Effector memory CD8-positive, alpha-beta T cell (primary cell): ENCODE measurements at regions not wholly inside any gene's neighbourhood (a gene's known extent, or its start where the extent isn't known, plus 50 kb on each side); places are given as distances from the start of the nearest gene placed in this dataset.

Experiments used
- ATAC-seq: fragments of 150-1000 bp; cut with Tn5 transposase; replicated peaks from 2 replicates; pipeline ENCODE4 v1.10.0; 2021; ENCODE audit warnings: mild to moderate bottlenecking, moderate library complexity
- DNase-seq, 3 experiments: peaks; one replicate each; pipeline ENCODE4 v3.0.0; 2021
- H3K27ac Mint-ChIP-seq, 2 donors: one replicate each; pipeline ENCODE4 v1.8.0; 2022; ENCODE audit warnings: mild to moderate bottlenecking in 2 of 2, mixed read lengths in 2 of 2, moderate library complexity in 2 of 2
- H3K27me3 Mint-ChIP-seq, 2 donors: one replicate each; pipeline ENCODE4 v1.8.0; 2022; ENCODE audit warnings: mixed read lengths in 2 of 2
- H3K36me3 Mint-ChIP-seq: one replicate; pipeline ENCODE4 v1.8.0; 2022; ENCODE audit warnings: mild to moderate bottlenecking, moderate library complexity, mixed read lengths; ENCODE audit not compliant: insufficient read depth
- H3K4me1 Mint-ChIP-seq, 2 donors: one replicate each; pipeline ENCODE4 v1.8.0; 2022; ENCODE audit warnings: low read depth in 2 of 2, mixed read lengths in 2 of 2
- H3K4me3 Mint-ChIP-seq, 2 donors: one replicate each; pipeline ENCODE4 v1.8.0; 2022; ENCODE audit warnings: mild to moderate bottlenecking in 2 of 2, mixed read lengths in 2 of 2, moderate library complexity in 2 of 2
- H3K9me3 Mint-ChIP-seq, 2 donors: one replicate each; pipeline ENCODE4 v1.8.0; 2022; ENCODE audit warnings: mixed read lengths in 2 of 2

GRCh38 chr5:74113196-74113540 lies 487.2 kb downstream of the ARHGEF28 start:
- H3K9me3 Mint-ChIP-seq, result no peaks in the 10 kb centered on the region
- no peak overlapping the region for H3K4me3 Mint-ChIP-seq
- H3K4me1 Mint-ChIP-seq, result no peaks in the 10 kb centered on the region
- ATAC-seq (no peak), DNase-seq (no peak)
- H3K27ac Mint-ChIP-seq, result no peak overlapping the region
- H3K27me3 Mint-ChIP-seq, result peaks cover 26% of the 10 kb centered on the region in 2 donors
- H3K36me3 Mint-ChIP-seq, result no peaks in the 10 kb centered on the region

DNA sequence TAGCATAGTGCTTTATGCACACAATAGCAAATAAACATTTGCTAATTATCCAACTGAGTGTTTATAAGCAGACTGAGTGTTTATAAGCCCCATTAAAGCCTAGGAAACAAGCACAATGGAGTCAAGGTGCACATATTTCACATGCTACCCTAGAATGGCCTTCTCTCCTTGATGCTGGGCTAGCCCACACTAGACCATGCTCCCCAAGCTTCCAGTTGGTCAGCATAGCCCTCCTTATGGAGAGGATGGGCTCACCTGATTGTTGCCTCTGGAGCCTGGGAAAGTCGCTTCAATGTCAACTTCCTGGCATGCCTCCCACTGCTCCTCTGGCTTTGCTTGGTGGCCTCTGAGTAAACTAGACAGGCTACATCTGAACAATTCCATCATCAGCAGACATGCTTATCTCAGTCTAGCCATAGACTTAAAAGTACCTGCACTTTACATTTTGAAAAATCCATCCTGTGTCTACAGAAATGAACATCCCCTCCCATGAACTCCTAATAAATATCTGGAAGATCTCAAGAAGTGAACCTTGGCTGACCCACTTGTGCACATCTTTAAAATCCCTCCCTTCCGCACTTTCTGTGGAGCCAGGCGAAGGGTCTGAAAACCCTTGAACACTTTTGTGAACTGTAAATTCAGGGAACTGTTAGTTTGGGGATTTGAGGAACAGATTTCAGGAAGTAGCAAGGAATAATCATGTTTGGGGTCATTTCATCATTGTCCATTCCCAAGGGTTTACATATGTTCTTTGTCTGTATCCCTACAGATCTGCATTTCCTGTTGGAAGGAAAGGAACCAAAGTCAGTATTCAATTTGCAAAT lies 486.6 kb downstream of the ARHGEF28 start:
- Mint-ChIP-seq H3K27ac (no peak overlapping the region), H3K9me3 (no peaks in the 10 kb centered on the region), H3K4me1 (no peaks in the 10 kb centered on the region), H3K27me3 (peaks cover 26 to 32% of the 10 kb centered on the region in 2 donors), H3K4me3 (no peak overlapping the region), H3K36me3 (no peaks in the 10 kb centered on the region)
- DNase-seq, result no peak
- ATAC-seq, result no peak

GRCh38 chr5:74111764-74112163 lies 485.8 kb downstream of the ARHGEF28 start:
- ATAC-seq, result no peak
- Mint-ChIP-seq H3K9me3 (no peaks in the 10 kb centered on the region), H3K4me1 (no peaks in the 10 kb centered on the region), H3K36me3 (no peaks in the 10 kb centered on the region), H3K4me3 (no peak overlapping the region), H3K27ac (no peak overlapping the region), H3K27me3 (peaks cover 26 to 40% of the 10 kb centered on the region in 2 donors)
- DNase-seq, result no peak

DNA sequence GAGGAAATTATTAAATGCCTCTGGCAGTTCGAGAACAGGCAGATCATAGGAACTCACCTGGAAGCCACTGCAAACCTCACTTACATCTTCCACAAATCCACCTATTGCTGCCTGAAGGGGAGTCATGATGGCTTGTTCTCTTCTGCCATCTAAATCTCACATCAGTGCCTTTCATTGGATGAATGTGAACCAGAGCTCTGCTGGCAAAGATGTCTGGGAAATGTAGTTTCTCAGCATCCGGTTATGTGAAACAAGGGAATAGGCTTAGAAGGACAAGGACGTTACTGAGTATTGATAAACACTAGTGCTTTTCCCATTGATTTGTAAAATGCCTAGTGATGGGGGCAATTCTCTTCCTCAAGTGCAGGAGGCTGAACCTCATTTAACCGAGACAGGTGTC lies 483.3 kb downstream of the ARHGEF28 start:
- Mint-ChIP-seq H3K4me3 (no peak overlapping the region), H3K27me3 (peaks cover 28 to 50% of the 10 kb centered on the region in 2 donors), H3K36me3 (peaks cover 3% of the 10 kb centered on the region), H3K4me1 (no peaks in the 10 kb centered on the region), H3K9me3 (no peaks in the 10 kb centered on the region), H3K27ac (no peak overlapping the region)
- ATAC-seq, result no peak
- DNase-seq, result no peak

GRCh38 chr5:74107899-74108298 lies 481.9 kb downstream of the ARHGEF28 start:
- peaks cover 28 to 50% of the 10 kb centered on the region in 2 donors for H3K27me3 Mint-ChIP-seq
- no peak overlapping the region for H3K27ac Mint-ChIP-seq
- ATAC-seq (no peak), DNase-seq (no peak)
- H3K9me3 Mint-ChIP-seq, result no peaks in the 10 kb centered on the region
- no peaks in the 10 kb centered on the region for H3K4me1 Mint-ChIP-seq
- H3K4me3 Mint-ChIP-seq, result no peak overlapping the region
- H3K36me3 Mint-ChIP-seq, result peaks cover 3% of the 10 kb centered on the region

DNA sequence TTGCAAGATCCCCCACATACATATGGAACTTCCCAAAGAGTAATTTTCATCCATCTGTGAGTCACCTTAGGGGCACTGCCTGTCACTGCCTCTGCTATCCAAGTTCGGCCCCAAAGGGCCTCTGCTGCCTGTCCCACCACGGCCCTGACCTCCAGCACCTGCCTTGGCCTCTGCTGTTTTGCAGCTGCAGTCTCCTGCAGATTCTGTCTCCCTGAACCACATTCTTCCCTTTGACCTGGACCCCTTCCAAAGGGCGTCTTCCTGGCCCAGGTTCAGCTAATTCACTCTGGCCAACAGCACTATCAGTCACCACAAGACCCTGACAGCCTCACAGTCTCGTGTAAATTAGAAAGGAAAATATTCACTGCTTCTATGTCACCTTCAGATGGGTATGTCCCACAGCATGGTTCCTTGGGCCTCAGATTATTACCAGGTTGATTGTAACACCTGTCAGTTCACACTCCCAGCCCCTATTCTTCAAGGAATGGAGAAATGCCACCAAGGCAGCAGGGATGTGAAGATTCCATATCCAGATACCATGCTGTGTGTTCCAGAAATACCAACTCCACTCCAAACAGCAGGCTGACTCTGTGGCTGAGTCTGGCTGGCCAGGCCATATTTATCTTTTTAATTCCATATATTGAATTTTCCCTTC lies 479.3 kb downstream of the ARHGEF28 start:
- Mint-ChIP-seq H3K9me3 (no peaks in the 10 kb centered on the region), H3K27me3 (peaks cover 22 to 49% of the 10 kb centered on the region in 2 donors), H3K27ac (no peak overlapping the region), H3K36me3 (peaks cover 3% of the 10 kb centered on the region), H3K4me1 (no peaks in the 10 kb centered on the region), H3K4me3 (no peak overlapping the region)
- ATAC-seq (no peak), DNase-seq (no peak)

GRCh38 chr5:74103131-74104023 lies 477.4 kb downstream of the ARHGEF28 start:
- no peak overlapping the region for H3K4me3 Mint-ChIP-seq
- peaks cover 3% of the 10 kb centered on the region for H3K36me3 Mint-ChIP-seq

GRCh38 chr5:74100268-74100665 lies 474.3 kb downstream of the ARHGEF28 start:
- DNase-seq (no peak), ATAC-seq (no peak)
- Mint-ChIP-seq H3K9me3 (peaks cover 0 to 3% of the 10 kb centered on the region in 2 donors), H3K4me3 (no peak overlapping the region), H3K27ac (no peak overlapping the region), H3K4me1 (no peaks in the 10 kb centered on the region), H3K36me3 (peaks cover 2% of the 10 kb centered on the region), H3K27me3 (peaks cover 10 to 11% of the 10 kb centered on the region in 2 donors)

More at GRCh38 chr5:74103131-74104023, 477.4 kb downstream of the ARHGEF28 start:
- H3K4me1 Mint-ChIP-seq, result no peaks in the 10 kb centered on the region
- H3K27me3 Mint-ChIP-seq, result peaks cover 7 to 36% of the 10 kb centered on the region in 2 donors
- no peak for DNase-seq
- ATAC-seq, result no peak
- H3K27ac Mint-ChIP-seq, result no peak overlapping the region
- H3K9me3 Mint-ChIP-seq, result peaks cover 0 to 3% of the 10 kb centered on the region in 2 donors

DNA sequence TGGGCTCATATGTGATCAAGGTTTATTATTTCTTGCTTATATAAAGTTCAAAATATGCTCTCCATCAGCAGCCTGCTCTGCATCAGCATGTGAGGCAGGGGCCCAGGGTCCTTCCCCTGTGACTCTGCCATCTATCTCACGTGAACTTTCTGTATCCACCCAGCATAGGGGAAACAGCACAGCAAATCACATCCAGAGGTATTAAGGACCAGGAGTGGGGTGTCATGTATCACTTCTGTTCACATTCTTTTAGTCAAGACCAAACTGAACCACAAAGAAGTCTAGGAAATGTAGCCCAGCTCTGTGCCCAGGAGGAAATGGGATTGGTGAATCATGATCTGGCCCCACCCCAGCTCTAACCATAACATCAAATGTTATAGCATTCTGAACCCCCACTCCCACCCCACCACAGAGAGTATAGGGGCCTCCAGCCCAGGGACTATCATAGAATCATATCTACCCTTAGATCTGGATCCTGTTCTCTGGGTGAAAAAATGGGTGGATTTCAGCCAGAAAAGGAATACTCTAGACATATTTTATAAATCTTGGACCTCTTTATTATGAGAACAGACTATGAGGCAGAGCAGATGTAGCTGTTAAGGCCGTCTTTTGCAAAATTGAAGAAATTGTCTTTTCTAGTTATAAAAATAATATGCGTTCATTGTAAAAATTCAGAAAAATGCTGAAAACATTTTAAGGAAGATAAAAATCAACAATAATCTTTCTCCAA lies 473.7 kb downstream of the ARHGEF28 start:
- Mint-ChIP-seq H3K27me3 (peaks cover 10 to 11% of the 10 kb centered on the region in 2 donors), H3K4me3 (no peak overlapping the region), H3K4me1 (no peaks in the 10 kb centered on the region), H3K9me3 (peaks cover 0 to 3% of the 10 kb centered on the region in 2 donors), H3K36me3 (no peaks in the 10 kb centered on the region), H3K27ac (no peak overlapping the region)
- no peak for DNase-seq
- no peak for ATAC-seq

- Mint-ChIP-seq H3K9me3 (peaks cover 0 to 3% of the 10 kb centered on the region in 2 donors), H3K4me3 (no peak overlapping the region), H3K4me1 (no peaks in the 10 kb centered on the region), H3K27ac (no peak overlapping the region), H3K27me3 (peaks cover 10 to 11% of the 10 kb centered on the region in 2 donors), H3K36me3 (no peaks in the 10 kb centered on the region)
- DNase-seq (no peak), ATAC-seq (no peak)
These were observed 472.9 kb downstream of the ARHGEF28 start for GRCh38 chr5:74098941-74099340.

DNA sequence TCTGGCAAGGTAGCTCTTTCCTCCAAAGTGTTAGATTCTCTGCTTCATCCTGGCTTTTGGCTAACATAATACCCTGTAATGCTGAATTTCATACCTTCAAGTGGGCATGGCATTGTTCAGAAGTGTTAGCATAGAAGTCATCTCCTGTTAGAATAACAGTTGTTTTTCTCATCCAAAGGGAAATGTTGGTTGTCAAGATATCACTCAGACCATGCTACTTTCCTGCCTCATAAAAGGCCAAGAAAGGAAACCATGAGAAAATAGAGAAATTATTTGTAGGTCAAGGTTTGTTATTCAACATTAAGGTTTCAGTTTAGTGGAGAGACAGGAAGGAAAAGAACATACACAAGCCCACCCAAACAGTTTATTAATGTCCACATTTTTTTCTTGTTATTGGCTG lies 472.5 kb downstream of the ARHGEF28 start:
- Mint-ChIP-seq H3K27ac (no peak overlapping the region), H3K36me3 (no peaks in the 10 kb centered on the region), H3K9me3 (peaks cover 0 to 3% of the 10 kb centered on the region in 2 donors), H3K4me3 (no peak overlapping the region), H3K27me3 (peaks cover 10 to 14% of the 10 kb centered on the region in 2 donors), H3K4me1 (no peaks in the 10 kb centered on the region)
- DNase-seq (no peak), ATAC-seq (no peak)

GRCh38 chr5:74096325-74096724 lies 470.3 kb downstream of the ARHGEF28 start:
- Mint-ChIP-seq H3K36me3 (no peaks in the 10 kb centered on the region), H3K27me3 (peaks cover 15 to 16% of the 10 kb centered on the region in 2 donors), H3K4me3 (no peak overlapping the region), H3K27ac (no peak overlapping the region), H3K4me1 (no peaks in the 10 kb centered on the region), H3K9me3 (peaks cover 0 to 3% of the 10 kb centered on the region in 2 donors)
- DNase-seq, result no peak
- no peak for ATAC-seq

DNA sequence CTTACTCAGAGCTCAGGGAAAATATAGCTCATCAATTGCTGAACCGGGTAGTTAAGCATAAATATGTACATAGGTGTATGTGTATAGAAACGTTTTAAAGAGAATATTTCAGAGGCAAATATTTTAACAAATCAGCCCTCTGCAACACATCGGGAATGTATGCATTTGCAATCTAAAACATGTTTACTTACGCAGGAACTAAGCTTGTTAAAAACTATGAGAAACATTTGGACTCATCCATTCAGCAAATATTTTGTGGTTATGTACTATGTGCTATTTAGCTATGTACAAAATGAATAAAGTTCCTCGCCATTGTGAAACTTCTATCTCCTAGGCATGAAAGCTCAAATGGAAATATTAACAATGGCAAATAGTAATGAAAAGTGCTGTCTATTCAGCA lies 469.9 kb downstream of the ARHGEF28 start:
- H3K27me3 Mint-ChIP-seq, result peaks cover 12 to 15% of the 10 kb centered on the region in 2 donors
- DNase-seq (no peak), ATAC-seq (no peak)
- H3K36me3 Mint-ChIP-seq, result no peaks in the 10 kb centered on the region
- H3K4me1 Mint-ChIP-seq, result no peaks in the 10 kb centered on the region
- H3K9me3 Mint-ChIP-seq, result peaks cover 0 to 3% of the 10 kb centered on the region in 2 donors
- no peak overlapping the region for H3K4me3 Mint-ChIP-seq
- H3K27ac Mint-ChIP-seq, result no peak overlapping the region
